DOHH2 (cell line): ENCODE measurements at regions not wholly inside any gene's neighbourhood (a gene's known extent, or its start where the extent isn't known, plus 50 kb on each side); places are given as distances from the start of the nearest gene placed in this dataset.

Source experiments
- H3F3A ChIP-seq: fragments of 200-600 bp; sonication (generic), shearing (Covaris generic); 2 replicates; pipeline ENCODE4 v1.6.0; 2016; ENCODE audit warnings: antibody characterized with exemption, mild to moderate bottlenecking; ENCODE audit not compliant: control insufficient read depth, insufficient read depth
- H3K27ac ChIP-seq: fragments of 200-600 bp; sonication (generic); 2 replicates; pipeline ENCODE4 v1.5.1; 2014; ENCODE audit warnings: low read depth, mild to moderate bottlenecking, low read length, moderate library complexity
- H3K27me3 ChIP-seq: fragments of 200-600 bp; sonication (generic); 2 replicates; pipeline ENCODE4 v1.6.1; 2014; ENCODE audit warnings: mild to moderate bottlenecking, low read length, mixed read lengths; ENCODE audit not compliant: control insufficient read depth
- H3K36me3 ChIP-seq: fragments of 200-600 bp; sonication (generic); 2 replicates; pipeline ENCODE4 v1.6.1; 2014; ENCODE audit warnings: mild to moderate bottlenecking, low read length, moderate library complexity, mixed read lengths; ENCODE audit not compliant: control insufficient read depth
- H3K4me1 ChIP-seq: fragments of 200-600 bp; sonication (generic); 2 replicates; pipeline ENCODE4 v1.6.1; 2014; ENCODE audit warnings: mild to moderate bottlenecking, low read length, mixed read lengths; ENCODE audit not compliant: control insufficient read depth
- H3K4me2 ChIP-seq: fragments of 200-600 bp; sonication (generic); 2 replicates; pipeline ENCODE4 v1.6.0; 2014; ENCODE audit warnings: mild to moderate bottlenecking, low read length, moderate library complexity
- H3K4me3 ChIP-seq: fragments of 200-600 bp; sonication (generic); 2 replicates; pipeline ENCODE4 v1.5.1; 2014; ENCODE audit warnings: mild to moderate bottlenecking, low read length, mixed read lengths
- H3K79me2 ChIP-seq: fragments of 200-600 bp; sonication (generic); 2 replicates; pipeline ENCODE4 v1.6.1; 2014; ENCODE audit warnings: mild to moderate bottlenecking, low read length, mixed read lengths; ENCODE audit not compliant: control insufficient read depth
- H3K9me2 ChIP-seq: fragments of 200-600 bp; sonication (generic); replicated peaks from 2 replicates; pipeline ENCODE4 v1.6.1; 2014; ENCODE audit warnings: mild to moderate bottlenecking, low read length, mixed read lengths; ENCODE audit not compliant: control insufficient read depth
- H3K9me3 ChIP-seq: fragments of 200-600 bp; sonication (generic); 2 replicates; pipeline ENCODE4 v1.6.1; 2014; ENCODE audit warnings: antibody characterized with exemption, low read length, mixed read lengths; ENCODE audit not compliant: control insufficient read depth, insufficient read depth
- H4K20me1 ChIP-seq: fragments of 200-600 bp; sonication (generic); 2 replicates; pipeline ENCODE4 v1.6.0; 2014; ENCODE audit warnings: low read depth, mild to moderate bottlenecking, antibody characterized with exemption, low read length, moderate library complexity; ENCODE audit not compliant: control insufficient read depth, insufficient read depth
- EZH2phosphoT487 ChIP-seq: fragments of 200-600 bp; sonication (generic); IDR thresholded peaks from 2 replicates; pipeline ENCODE4 v1.6.1; 2017; ENCODE audit warnings: borderline replicate concordance, mild to moderate bottlenecking, antibody characterized with exemption, low read length, moderate library complexity, mixed read lengths
- TF ChIP-seq, protein P1 (sequence below): fragments of 200-600 bp; sonication (generic); IDR thresholded peaks from one replicate; pipeline ENCODE4 v1.5.1; 2014; ENCODE audit warnings: antibody characterized with exemption, mild to moderate bottlenecking, low read depth, low read length; ENCODE audit not compliant: poor library complexity, severe bottlenecking

DNA sequence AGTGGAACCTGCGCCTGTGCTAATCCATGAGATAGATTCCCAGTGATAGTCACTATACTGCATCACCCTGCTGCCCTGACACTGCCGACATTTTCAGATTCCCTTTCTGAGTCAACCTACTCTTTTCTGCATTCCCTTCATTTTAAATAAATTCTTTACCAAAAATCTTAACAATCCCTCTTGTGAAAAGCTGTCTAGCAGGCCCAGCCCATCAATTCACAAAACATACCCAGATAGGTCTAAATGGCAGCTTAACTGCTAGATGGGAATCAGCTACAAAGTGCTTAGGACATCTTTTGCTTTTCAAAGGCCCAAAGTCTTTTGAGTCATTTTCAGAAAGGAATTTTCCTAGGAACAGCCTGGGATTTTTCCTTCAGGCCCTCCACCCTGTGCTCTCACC, 180.1 kb upstream of the PTBP2 start:
- H3F3A ChIP-seq: no peaks in the 10 kb centered on the region
- no peaks in the 10 kb centered on the region for H3K4me1 ChIP-seq
- H3K4me3 ChIP-seq: no peak overlapping the region
- H3K9me3 ChIP-seq: no peaks in the 10 kb centered on the region
- no peaks in the 10 kb centered on the region for H3K9me2 ChIP-seq
- TF ChIP-seq, protein P1, sequence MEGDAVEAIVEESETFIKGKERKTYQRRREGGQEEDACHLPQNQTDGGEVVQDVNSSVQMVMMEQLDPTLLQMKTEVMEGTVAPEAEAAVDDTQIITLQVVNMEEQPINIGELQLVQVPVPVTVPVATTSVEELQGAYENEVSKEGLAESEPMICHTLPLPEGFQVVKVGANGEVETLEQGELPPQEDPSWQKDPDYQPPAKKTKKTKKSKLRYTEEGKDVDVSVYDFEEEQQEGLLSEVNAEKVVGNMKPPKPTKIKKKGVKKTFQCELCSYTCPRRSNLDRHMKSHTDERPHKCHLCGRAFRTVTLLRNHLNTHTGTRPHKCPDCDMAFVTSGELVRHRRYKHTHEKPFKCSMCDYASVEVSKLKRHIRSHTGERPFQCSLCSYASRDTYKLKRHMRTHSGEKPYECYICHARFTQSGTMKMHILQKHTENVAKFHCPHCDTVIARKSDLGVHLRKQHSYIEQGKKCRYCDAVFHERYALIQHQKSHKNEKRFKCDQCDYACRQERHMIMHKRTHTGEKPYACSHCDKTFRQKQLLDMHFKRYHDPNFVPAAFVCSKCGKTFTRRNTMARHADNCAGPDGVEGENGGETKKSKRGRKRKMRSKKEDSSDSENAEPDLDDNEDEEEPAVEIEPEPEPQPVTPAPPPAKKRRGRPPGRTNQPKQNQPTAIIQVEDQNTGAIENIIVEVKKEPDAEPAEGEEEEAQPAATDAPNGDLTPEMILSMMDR: no peak
- no peak for TF ChIP-seq EZH2phosphoT487
- H3K27me3 ChIP-seq: no peaks in the 10 kb centered on the region
- no peaks in the 10 kb centered on the region for H3K36me3 ChIP-seq
- H3K79me2 ChIP-seq: no peaks in the 10 kb centered on the region
- H4K20me1 ChIP-seq: no peaks in the 10 kb centered on the region
- H3K27ac ChIP-seq: no peak overlapping the region
- H3K4me2 ChIP-seq: no peak overlapping the region

DNA sequence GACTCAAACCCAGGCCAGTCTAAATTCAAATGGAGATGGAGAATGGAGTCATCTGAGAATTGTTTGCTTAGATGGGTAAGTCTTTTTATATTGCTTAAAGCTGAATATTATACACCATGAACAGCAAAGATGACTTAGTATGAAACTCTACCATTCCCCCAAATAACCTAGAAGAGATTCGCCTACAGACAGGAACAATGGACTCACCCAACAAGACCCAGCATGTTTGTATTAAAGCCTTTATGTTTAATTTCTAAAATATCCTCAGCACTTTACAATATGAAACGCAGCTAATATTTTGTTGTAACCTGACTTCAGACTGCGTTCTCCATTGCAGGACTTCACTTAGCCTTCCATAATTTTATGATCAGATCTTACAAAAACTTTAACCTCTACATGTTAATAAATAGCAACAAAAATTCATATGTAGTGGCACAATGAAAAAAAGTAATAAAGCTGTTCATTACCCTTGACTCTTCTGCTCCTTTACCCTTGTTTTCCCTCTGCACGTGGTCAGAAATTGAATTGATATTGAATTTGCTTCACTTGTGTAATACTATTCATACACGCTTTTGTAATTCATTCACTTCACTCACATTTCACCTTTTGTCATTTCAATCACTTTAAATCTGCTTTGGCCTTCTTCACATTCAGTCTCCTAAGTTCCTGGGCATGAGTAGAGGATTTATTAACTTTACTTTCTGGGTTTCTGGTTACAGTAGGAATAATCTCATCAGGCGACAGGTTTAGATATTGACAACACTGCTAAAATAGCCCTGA, 177.3 kb upstream of the PTBP2 start:
- H3K27ac ChIP-seq: no peak overlapping the region
- H3K4me2 ChIP-seq: no peak overlapping the region
- H3K36me3 ChIP-seq: no peaks in the 10 kb centered on the region
- no peaks in the 10 kb centered on the region for H3K79me2 ChIP-seq
- no peaks in the 10 kb centered on the region for H3K9me2 ChIP-seq
- no peaks in the 10 kb centered on the region for H3K27me3 ChIP-seq
- no peak for TF ChIP-seq EZH2phosphoT487
- TF ChIP-seq, protein P1: no peak
- H3K4me1 ChIP-seq: no peaks in the 10 kb centered on the region
- no peaks in the 10 kb centered on the region for H3F3A ChIP-seq
- no peaks in the 10 kb centered on the region for H3K9me3 ChIP-seq
- H3K4me3 ChIP-seq: no peak overlapping the region
- no peaks in the 10 kb centered on the region for H4K20me1 ChIP-seq

- Histone ChIP-seq H3K4me2 (no peak overlapping the region), H3K36me3 (no peaks in the 10 kb centered on the region), H3K4me1 (no peaks in the 10 kb centered on the region), H3K27ac (no peak overlapping the region), H3K27me3 (no peaks in the 10 kb centered on the region), H3K9me2 (no peaks in the 10 kb centered on the region), H4K20me1 (no peaks in the 10 kb centered on the region), H3K4me3 (no peak overlapping the region), H3K79me2 (no peaks in the 10 kb centered on the region), H3K9me3 (no peaks in the 10 kb centered on the region), H3F3A (no peaks in the 10 kb centered on the region)
- TF ChIP-seq, protein P1: no peak
- no peak for TF ChIP-seq EZH2phosphoT487
Measured at GRCh38 chr1:96544831-96545221, 176.8 kb upstream of the PTBP2 start.
